H1 (cell line): ENCODE measurements at regions not wholly inside any gene's neighbourhood (a gene's known extent, or its start where the extent isn't known, plus 50 kb on each side); places are given as distances from the start of the nearest gene placed in this dataset.

ENCODE experiments used
- CTCF ChIA-PET: fragments of 300-600 bp; sonication (Branson Sonifier 250); formaldehyde crosslinking; loops from one replicate; lab custom pipeline; 2021; ENCODE audit not compliant: partially characterized antibody; lab: Charles Lee
- POLR2A ChIA-PET: fragments of 300-600 bp; sonication (Branson Sonifier 250); formaldehyde crosslinking; loops from one replicate; lab custom pipeline; 2021; ENCODE audit warnings: inconsistent platforms; ENCODE audit not compliant: partially characterized antibody; lab: Charles Lee
- DNase-seq, 2 experiments: peaks; one replicate each; pipeline versions ENCODE4 v3.0.0 to v3.0.0-alpha.2; 2010 to 2022; ENCODE audit warnings: low spot score in 2 of 2, low read depth in 1 of 2, mixed read lengths in 1 of 2
- FAIRE-seq: peaks from 2 replicates; lab custom pipeline; 2011; peaks lifted over from hg19 to GRCh38; lab: Jason Lieb, UNC
- H2AFZ ChIP-seq: 2 replicates; pipeline ENCODE4 v1.8.1; 2012; ENCODE audit warnings: low read length, inconsistent platforms
- H2AK5ac ChIP-seq: 2 replicates; pipeline ENCODE4 v1.6.1; 2013; ENCODE audit warnings: low read depth, low read length
- H2BK120ac ChIP-seq: replicated peaks from 2 replicates; pipeline ENCODE3; 2013; ENCODE audit warnings: low read depth, low read length, inconsistent platforms
- H2BK12ac ChIP-seq: 2 replicates; pipeline ENCODE4 v1.6.1; 2013; ENCODE audit warnings: low read depth, low read length
- H2BK15ac ChIP-seq: 2 replicates; pipeline ENCODE4 v1.6.1; 2013; ENCODE audit warnings: low read length
- H2BK20ac ChIP-seq: 2 replicates; pipeline ENCODE4 v1.6.1; 2013; ENCODE audit warnings: low read length
- H2BK5ac ChIP-seq: 2 replicates; pipeline ENCODE4 v1.6.1; 2013; ENCODE audit warnings: low read depth, low read length
- H3K14ac ChIP-seq: 2 replicates; pipeline ENCODE4 v1.6.1; 2013; ENCODE audit warnings: inconsistent platforms; ENCODE audit not compliant: insufficient read length
- H3K18ac ChIP-seq: 2 replicates; pipeline ENCODE4 v1.6.1; 2013; ENCODE audit warnings: low read length; ENCODE audit errors: extremely low read depth
- H3K23ac ChIP-seq: 2 replicates; pipeline ENCODE4 v1.6.1; 2013; ENCODE audit warnings: inconsistent platforms; ENCODE audit not compliant: insufficient read length
- H3K23me2 ChIP-seq: 2 replicates; pipeline ENCODE4 v1.6.1; 2013; ENCODE audit warnings: low read depth, low read length
- H3K27ac ChIP-seq: 2 replicates; pipeline ENCODE4 v1.6.1; 2011; ENCODE audit warnings: low read depth, low read length, inconsistent platforms
- H3K27me3 ChIP-seq, 4 experiments: replicated peaks in 1 of 4; 1 replicate in 1 of 4; 2 replicates in 3 of 4; pipeline versions ENCODE4 v1.6.1 to v1.8.1; 2011 to 2013; ENCODE audit warnings: low read length in 3 of 4, mild to moderate bottlenecking in 3 of 4, inconsistent platforms in 2 of 4, mixed read lengths in 2 of 4, moderate library complexity in 1 of 4; ENCODE audit not compliant: control insufficient read depth in 3 of 4, insufficient read depth in 3 of 4; ENCODE audit errors: extremely low read depth in 1 of 4
- H3K36me3 ChIP-seq, 4 experiments: 2 replicates each; pipeline versions ENCODE4 v1.6.1 to v1.8.1; 2011 to 2013; ENCODE audit warnings: mild to moderate bottlenecking in 4 of 4, low read length in 3 of 4, moderate library complexity in 2 of 4, control low read depth in 1 of 4, inconsistent platforms in 1 of 4; ENCODE audit not compliant: insufficient read depth in 4 of 4, control insufficient read depth in 2 of 4
- H3K4ac ChIP-seq: replicated peaks from 2 replicates; pipeline ENCODE3; 2013; ENCODE audit warnings: low read length, low read depth, mixed read lengths, inconsistent platforms; ENCODE audit not compliant: insufficient read length
- H3K4me1 ChIP-seq, 4 experiments: replicated peaks in 1 of 4; 1 replicate in 1 of 4; 2 replicates in 3 of 4; pipeline versions ENCODE4 v1.6.1 to v1.8.1; 2011 to 2013; ENCODE audit warnings: low read length in 3 of 4, inconsistent platforms in 2 of 4, mixed read lengths in 1 of 4; ENCODE audit not compliant: insufficient read depth in 4 of 4, control insufficient read depth in 3 of 4
- H3K4me2 ChIP-seq, 2 experiments: 2 replicates each; pipeline versions ENCODE4 v1.6.1 to v1.8.1; 2011 to 2013; ENCODE audit warnings: low read depth in 2 of 2, low read length in 2 of 2, control low read depth in 1 of 2, inconsistent platforms in 1 of 2, mild to moderate bottlenecking in 1 of 2; ENCODE audit not compliant: insufficient read depth in 1 of 2
- H3K4me3 ChIP-seq, 4 experiments: fragments of 200-600, 300-600 bp in 1 of 4; sonication (generic), shearing (Covaris generic), sonication (Bioruptor Twin) in 1 of 4; 2 replicates each; pipeline versions ENCODE4 v1.5.1 to v1.8.1; 2011 to 2016; ENCODE audit warnings: low read length in 4 of 4, low read depth in 3 of 4, control low read depth in 2 of 4, inconsistent platforms in 2 of 4, mild to moderate bottlenecking in 2 of 4, mixed read lengths in 1 of 4, moderate library complexity in 1 of 4; ENCODE audit not compliant: insufficient read depth in 2 of 4; ENCODE audit errors: extremely low read depth in 1 of 4
- H3K56ac ChIP-seq: replicated peaks from 2 replicates; pipeline ENCODE3; 2013; ENCODE audit warnings: low read depth, mild to moderate bottlenecking, mixed read lengths, low read length, inconsistent platforms; ENCODE audit not compliant: insufficient read length
- H3K79me1 ChIP-seq: 2 replicates; pipeline ENCODE4 v1.6.1; 2013; ENCODE audit warnings: low read depth, low read length, control low read depth
- H3K79me2 ChIP-seq, 2 experiments: 2 replicates each; pipeline versions ENCODE4 v1.6.1 to v1.8.1; 2012 to 2013; ENCODE audit warnings: low read length in 2 of 2, mild to moderate bottlenecking in 2 of 2, inconsistent platforms in 1 of 2; ENCODE audit not compliant: insufficient read depth in 2 of 2, control insufficient read depth in 1 of 2
- H3K9ac ChIP-seq, 4 experiments: replicated peaks in 1 of 4; 1 replicate in 1 of 4; 2 replicates in 3 of 4; pipeline versions ENCODE4 v1.6.1 to v1.8.1; 2011 to 2013; ENCODE audit warnings: low read depth in 3 of 4, low read length in 3 of 4, control low read depth in 2 of 4, mild to moderate bottlenecking in 2 of 4, moderate library complexity in 2 of 4, inconsistent platforms in 1 of 4; ENCODE audit errors: extremely low read depth in 1 of 4
- H3K9me3 ChIP-seq, 2 experiments: 2 replicates each; pipeline versions ENCODE4 v1.6.1 to v1.8.1; 2012 to 2013; ENCODE audit warnings: mild to moderate bottlenecking in 2 of 2, moderate library complexity in 2 of 2, control low read depth in 1 of 2, inconsistent platforms in 1 of 2, low read depth in 1 of 2, low read length in 1 of 2, mixed read lengths in 1 of 2; ENCODE audit not compliant: insufficient read depth in 2 of 2
- H4K20me1 ChIP-seq, 2 experiments: replicated peaks in 1 of 2; 2 replicates each; pipeline versions ENCODE3 to v1.8.1; 2011 to 2013; ENCODE audit warnings: inconsistent platforms in 2 of 2, low read length in 2 of 2, mild to moderate bottlenecking in 1 of 2; ENCODE audit not compliant: insufficient read depth in 2 of 2, control insufficient read depth in 1 of 2
- H4K5ac ChIP-seq: 2 replicates; pipeline ENCODE4 v1.6.1; 2013; ENCODE audit warnings: low read length, low read depth, mixed read lengths, inconsistent platforms; ENCODE audit not compliant: insufficient read length
- H4K8ac ChIP-seq: 2 replicates; pipeline ENCODE4 v1.8.0; 2013; ENCODE audit warnings: mild to moderate bottlenecking, moderate library complexity, low read length, inconsistent platforms; ENCODE audit not compliant: insufficient read depth; ENCODE audit errors: extremely low read depth
- H4K91ac ChIP-seq: replicated peaks from 2 replicates; pipeline ENCODE3; 2013; ENCODE audit warnings: low read length, mixed read lengths, inconsistent platforms; ENCODE audit not compliant: insufficient read length
- SIN3A ChIP-seq, 2 experiments: IDR thresholded peaks in 1 of 2; conservative IDR thresholded peaks in 1 of 2; 2 replicates each; pipeline ENCODE4 v1.6.1; 2011 to 2012; ENCODE audit warnings: low read length in 2 of 2, improper control_type of control experiment in 1 of 2, low read depth in 1 of 2, mild to moderate bottlenecking in 1 of 2
- SP2 ChIP-seq: IDR thresholded peaks from 2 replicates; pipeline ENCODE4 v1.6.1; 2012; ENCODE audit warnings: mild to moderate bottlenecking, low read length, inconsistent platforms
- WGBS, 2 experiments: shearing (Covaris generic) in 1 of 2; methylation state at CpG; one replicate each; pipeline versions ENCODE4 v1.1.6 to v1.1.7; 2013 to 2015; ENCODE audit warnings: low lambda C conversion rate in 2 of 2, mixed read lengths in 2 of 2, inconsistent platforms in 1 of 2, low coverage in 1 of 2, missing lambda C conversion rate in 1 of 2; ENCODE audit not compliant: insufficient replicate concordance in 2 of 2, insufficient coverage in 1 of 2, insufficient read length in 1 of 2; ENCODE audit errors: extremely low coverage in 1 of 2, missing lambda C conversion rate in 1 of 2; 5-methylcytosine and 5-hydroxymethylcytosine counted together

DNA sequence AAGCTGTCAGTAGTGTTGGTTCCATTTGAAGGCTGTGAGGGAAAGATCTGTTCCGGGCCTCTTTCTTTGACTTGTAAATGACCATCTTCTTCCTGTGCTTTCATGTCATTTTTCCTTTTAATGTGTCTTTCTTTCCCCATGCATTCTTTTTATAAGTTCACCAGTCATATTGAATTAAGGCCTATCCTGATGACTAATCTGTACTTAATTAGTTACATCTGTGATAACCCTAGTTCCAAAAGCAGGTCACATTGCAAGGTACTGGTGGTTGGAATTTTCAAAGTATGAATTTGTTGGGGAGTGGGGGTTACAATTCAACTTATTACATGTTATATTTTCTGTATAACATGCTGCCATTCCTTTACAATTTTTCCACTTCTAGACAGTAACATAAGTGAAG lies 1642.1 kb upstream of the FLRT2 start:
- no peak for FAIRE-seq
- no peak overlapping the region for H3K4me2 ChIP-seq
- WGBS, 2 experiments = 100% methylated on average over 1 of the region's 1 CpG; no CpG with 5 or more reads in 1 of the 2 experiments

More for the DNA sequence above, 1642.1 kb upstream of the FLRT2 start:
- Histone ChIP-seq H2BK20ac (no peak overlapping the region), H3K79me2 (no peaks in the 10 kb centered on the region), H3K9ac (no peak overlapping the region), H3K23ac (no peak overlapping the region), H2BK12ac (no peak overlapping the region), H2BK5ac (no peak overlapping the region), H4K8ac (no peak overlapping the region), H3K4me3 (no peak overlapping the region), H3K9me3 (no peaks in the 10 kb centered on the region), H3K4ac (no peak overlapping the region), H3K18ac (no peak overlapping the region), H4K20me1 (no peaks in the 10 kb centered on the region), H2BK120ac (no peak overlapping the region), H3K27ac (no peak overlapping the region), H4K5ac (no peak overlapping the region), H3K36me3 (no peaks in the 10 kb centered on the region), H3K14ac (no peak overlapping the region), H4K91ac (no peak overlapping the region), H2AFZ (no peak overlapping the region), H2BK15ac (no peak overlapping the region), H2AK5ac (no peak overlapping the region), H3K79me1 (no peaks in the 10 kb centered on the region), H3K4me1 (no peaks in the 10 kb centered on the region), H3K27me3 (no peaks in the 10 kb centered on the region), H3K23me2 (no peaks in the 10 kb centered on the region; the same call in 1 of the 2 replicates), H3K56ac (no peak overlapping the region)
- ChIA-PET POLR2A (no interaction called here), CTCF (interaction anchor here (0.7 kb wide), 2 partner anchors 62 to 144 kb away, joined by 3 read pairs; no protein-coding TSS in a partner anchor)
- TF ChIP-seq SIN3A (conservative IDR thresholded peaks at IDR 0.05 in 1 of 2, IDR thresholded peaks at IDR 0.05 in 1 of 2; ENCODE audit: low read depth in 1 of 2, low read length in 2 of 2) = no peak
- no peak for TF ChIP-seq SP2
- no peak for DNase-seq
